HCT116 (cell line): ENCODE measurements at regions not wholly inside any gene's neighbourhood (a gene's known extent, or its start where the extent isn't known, plus 50 kb on each side); places are given as distances from the start of the nearest gene placed in this dataset.

Experiments used
- CTCF ChIP-seq, 3 experiments: fragments of 200-600 bp in 1 of 3; sonication (generic) in 1 of 3; IDR thresholded peaks in 2 of 3; conservative IDR thresholded peaks in 1 of 3; 2 replicates each; pipeline ENCODE4 v1.5.1; 2012 to 2017; ENCODE audit warnings: low read depth in 2 of 3, low read length in 2 of 3, antibody characterized with exemption in 1 of 3, borderline replicate concordance in 1 of 3, control low read depth in 1 of 3, mild to moderate bottlenecking in 1 of 3, mixed read lengths in 1 of 3, mixed run types in 1 of 3, moderate library complexity in 1 of 3; ENCODE audit not compliant: insufficient read depth in 1 of 3
- EZH2 ChIP-seq: fragments of 200-600 bp; sonication (generic); IDR thresholded peaks from 2 replicates; pipeline ENCODE4 v1.6.1; 2017; ENCODE audit warnings: antibody characterized with exemption, mixed run types
- EZH2phosphoT487 ChIP-seq: fragments of 200-600 bp; IDR thresholded peaks from 2 replicates; pipeline ENCODE4 v1.6.1; 2018; ENCODE audit warnings: antibody characterized with exemption, borderline replicate concordance
- POLR2A ChIP-seq: IDR thresholded peaks from 2 replicates; pipeline ENCODE4 v1.7.0; 2011; ENCODE audit warnings: borderline replicate concordance; ENCODE audit not compliant: insufficient read depth, insufficient read length; ENCODE audit errors: extremely low read depth
- POLR2AphosphoS5 ChIP-seq: IDR thresholded peaks from 2 replicates; pipeline ENCODE4 v1.6.1; 2011; ENCODE audit warnings: mild to moderate bottlenecking, low read depth, low read length, moderate library complexity
- RAD21 ChIP-seq: IDR thresholded peaks from 2 replicates; pipeline ENCODE4 v1.6.1; 2012; ENCODE audit warnings: low read depth, mild to moderate bottlenecking
- YY1 ChIP-seq: IDR thresholded peaks from 2 replicates; pipeline ENCODE4 v1.6.1; 2011; ENCODE audit warnings: low read length, low read depth, moderate library complexity, mild to moderate bottlenecking; ENCODE audit not compliant: insufficient replicate concordance; ENCODE audit errors: extremely low read depth
- TF ChIP-seq, protein P1 (sequence below): IDR thresholded peaks from 2 replicates; pipeline ENCODE4 v1.6.1; 2012

DNA sequence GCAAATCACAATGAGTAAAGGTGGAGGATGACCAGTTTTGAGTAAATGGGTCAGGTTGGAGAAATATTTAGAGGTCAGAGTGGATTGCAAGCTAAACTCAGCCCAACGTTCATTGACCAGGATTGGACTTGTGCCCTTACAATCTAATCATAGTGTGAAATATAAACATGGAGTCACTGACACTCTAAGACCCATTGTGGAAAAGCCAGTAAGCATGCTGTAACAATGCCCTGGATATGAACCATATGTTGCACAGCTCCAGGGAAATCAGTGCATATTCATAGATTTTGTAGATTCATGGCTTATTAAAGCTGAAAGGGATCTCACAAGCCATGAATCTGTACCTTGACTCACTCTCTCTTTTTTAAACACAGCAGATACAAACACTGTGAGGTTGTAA lies 660.2 kb upstream of the LMCD1 start:
- TF ChIP-seq CTCF (IDR thresholded peaks at IDR 0.05 in 2 of 3, conservative IDR thresholded peaks at IDR 0.05 in 1 of 3; ENCODE audit: borderline replicate concordance in 1 of 3, insufficient read depth in 1 of 3, low read depth in 2 of 3, low read length in 2 of 3) (no peak), POLR2A (no peak), POLR2AphosphoS5 (no peak), RAD21 (no peak), YY1 (no peak), EZH2phosphoT487 (no peak), EZH2 (no peak)
- TF ChIP-seq, protein P1, sequence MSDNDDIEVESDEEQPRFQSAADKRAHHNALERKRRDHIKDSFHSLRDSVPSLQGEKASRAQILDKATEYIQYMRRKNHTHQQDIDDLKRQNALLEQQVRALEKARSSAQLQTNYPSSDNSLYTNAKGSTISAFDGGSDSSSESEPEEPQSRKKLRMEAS, result no peak
